ENCODE measurements at regions not wholly inside any gene's neighbourhood (a gene's known extent, or its start where the extent isn't known, plus 50 kb on each side); places are given as distances from the start of the nearest gene placed in this dataset.

GRCh38 chr6:23278180-23278532, 708.8 kb downstream of the HDGFL1 start:
- Mint-ChIP-seq H3K9me3 (no peaks in the 10 kb centered on the region), H3K4me3 (no peak overlapping the region), H3K4me1 (peaks cover 25% of the 10 kb centered on the region), H3K36me3 (ENCODE audit: low read depth) (no peaks in the 10 kb centered on the region), H3K27ac (ENCODE audit: unreplicated experiment) (no peak overlapping the region), H3K27me3 (ENCODE audit: low read depth) (no peaks in the 10 kb centered on the region)
- TF ChIP-seq CTCF (conservative IDR thresholded peaks at IDR 0.05): no peak
- DNase-seq (ENCODE audit: low read depth, low spot score): no peak

- H3K36me3 Mint-ChIP-seq (ENCODE audit: low read depth): no peaks in the 10 kb centered on the region
- no peaks in the 10 kb centered on the region for H3K27me3 Mint-ChIP-seq (ENCODE audit: low read depth)
- DNase-seq (ENCODE audit: low read depth, low spot score): no peak
- no peaks in the 10 kb centered on the region for H3K9me3 Mint-ChIP-seq
- no peak overlapping the region for H3K4me3 Mint-ChIP-seq
- no peak for TF ChIP-seq CTCF (conservative IDR thresholded peaks at IDR 0.05)
- no peak overlapping the region for H3K27ac Mint-ChIP-seq (ENCODE audit: unreplicated experiment)
- H3K4me1 Mint-ChIP-seq: peaks cover 25% of the 10 kb centered on the region
Measured at GRCh38 chr6:23280437-23280836, 711.1 kb downstream of the HDGFL1 start.

GRCh38 chr6:23282252-23283021, 713.1 kb downstream of the HDGFL1 start:
- no peak for DNase-seq (ENCODE audit: low read depth, low spot score)
- TF ChIP-seq CTCF (conservative IDR thresholded peaks at IDR 0.05): no peak
- Mint-ChIP-seq H3K9me3 (no peaks in the 10 kb centered on the region), H3K27ac (ENCODE audit: unreplicated experiment) (peak overlapping the region; percentile 17), H3K4me3 (no peak overlapping the region), H3K4me1 (peaks cover 22% of the 10 kb centered on the region), H3K27me3 (ENCODE audit: low read depth) (no peaks in the 10 kb centered on the region), H3K36me3 (ENCODE audit: low read depth) (no peaks in the 10 kb centered on the region)

DNA sequence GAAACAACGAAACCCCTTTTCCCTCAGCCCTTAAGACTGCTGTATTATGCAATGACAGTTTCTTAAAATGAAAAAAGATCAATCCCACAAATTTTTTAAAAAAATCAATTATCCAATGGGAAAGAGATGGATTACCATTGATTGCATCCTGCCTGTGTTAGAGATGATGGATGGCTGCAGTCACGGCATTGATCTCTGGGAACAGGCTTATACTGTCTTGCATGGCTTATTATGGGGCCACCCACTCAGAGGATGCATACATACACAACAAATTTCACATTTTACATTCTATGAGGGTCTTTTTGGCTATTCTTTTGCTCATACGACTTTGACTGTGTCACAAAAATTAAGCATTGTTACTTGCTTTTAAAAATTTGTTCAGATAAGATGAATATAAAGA, 724.3 kb downstream of the HDGFL1 start:
- Mint-ChIP-seq H3K27ac (ENCODE audit: unreplicated experiment) (no peak overlapping the region), H3K9me3 (peaks cover 6% of the 10 kb centered on the region), H3K4me1 (no peaks in the 10 kb centered on the region), H3K4me3 (no peak overlapping the region), H3K27me3 (ENCODE audit: low read depth) (no peaks in the 10 kb centered on the region), H3K36me3 (ENCODE audit: low read depth) (no peaks in the 10 kb centered on the region)
- no peak for DNase-seq (ENCODE audit: low read depth, low spot score)
- no peak for TF ChIP-seq CTCF (conservative IDR thresholded peaks at IDR 0.05)

GRCh38 chr6:23301556-23301955, 732.2 kb downstream of the HDGFL1 start:
- DNase-seq (ENCODE audit: low read depth, low spot score): no peak
- peaks cover 8% of the 10 kb centered on the region for H3K9me3 Mint-ChIP-seq
- H3K4me3 Mint-ChIP-seq: no peak overlapping the region
- H3K36me3 Mint-ChIP-seq (ENCODE audit: low read depth): no peaks in the 10 kb centered on the region
- H3K4me1 Mint-ChIP-seq: no peaks in the 10 kb centered on the region
- no peak overlapping the region for H3K27ac Mint-ChIP-seq (ENCODE audit: unreplicated experiment)
- TF ChIP-seq CTCF (conservative IDR thresholded peaks at IDR 0.05): no peak
- no peaks in the 10 kb centered on the region for H3K27me3 Mint-ChIP-seq (ENCODE audit: low read depth)
